ENCODE measurements at regions not wholly inside any gene's neighbourhood (a gene's known extent, or its start where the extent isn't known, plus 50 kb on each side); places are given as distances from the start of the nearest gene placed in this dataset.
A peak's percentile ranks its signal among the peaks of the same experiment; 100 is the strongest.

- 75 to 79% methylated on average over 3 of the region's 3 CpGs for WGBS, 2 donors
- H3K4me3 ChIP-seq, result no peak overlapping the region
Observed at GRCh38 chr2:220166616-220167015, 539.2 kb downstream of the SLC4A3 start.

GRCh38 chr2:220167956-220168355, 540.5 kb downstream of the SLC4A3 start:
- intact Hi-C loops (cut with DNase I), result no loop called here
- no peak overlapping the region for H3K4me3 ChIP-seq
- H3K27me3 ChIP-seq, result no peaks in the 10 kb centered on the region
- no peaks in the 10 kb centered on the region for H3K36me3 ChIP-seq
- DNase-seq, result no peak
- H3K27ac ChIP-seq, result peak overlapping the region in 1 of 4 donors; percentile 43
- 75 to 80% methylated on average over 2 to 4 of the region's 4 CpGs for WGBS, 2 donors
- H3K4me1 ChIP-seq, result peaks cover 0 to 17% (median 0%) of the 10 kb centered on the region in 3 donors
- TF ChIP-seq CTCF (IDR thresholded peaks at IDR 0.05), result no peak
- TF ChIP-seq POLR2A (IDR thresholded peaks at IDR 0.05), result no peak
- H3K9me3 ChIP-seq, result no peaks in the 10 kb centered on the region

More at GRCh38 chr2:220166616-220167015, 539.2 kb downstream of the SLC4A3 start:
- intact Hi-C loops (cut with DNase I), result no loop called here
- no peak overlapping the region for H3K27ac ChIP-seq
- no peaks in the 10 kb centered on the region for H3K36me3 ChIP-seq
- TF ChIP-seq POLR2A (IDR thresholded peaks at IDR 0.05), result no peak
- DNase-seq, result no peak
- no peaks in the 10 kb centered on the region for H3K27me3 ChIP-seq
- no peaks in the 10 kb centered on the region for H3K9me3 ChIP-seq
- H3K4me1 ChIP-seq, result peaks cover 0 to 17% (median 0%) of the 10 kb centered on the region in 3 donors

- peaks cover 0 to 19% (median 0%) of the 10 kb centered on the region in 3 donors for H3K4me1 ChIP-seq
- no peak overlapping the region for H3K4me3 ChIP-seq
- 62 to 79% methylated on average over 4 of the region's 4 CpGs for WGBS, 2 donors
- TF ChIP-seq POLR2A (IDR thresholded peaks at IDR 0.05) (no peak), CTCF (IDR thresholded peaks at IDR 0.05) (no peak)
- no peak for DNase-seq
- no peaks in the 10 kb centered on the region for H3K27me3 ChIP-seq
- H3K36me3 ChIP-seq, result no peaks in the 10 kb centered on the region
- no peaks in the 10 kb centered on the region for H3K9me3 ChIP-seq
- intact Hi-C loops (cut with DNase I), result no loop called here
- no peak overlapping the region for H3K27ac ChIP-seq
Observed at GRCh38 chr2:220168891-220169546, 541.6 kb downstream of the SLC4A3 start.

GRCh38 chr2:220174826-220175225, 547.4 kb downstream of the SLC4A3 start:
- Histone ChIP-seq H3K4me3 (no peak overlapping the region), H3K27me3 (no peaks in the 10 kb centered on the region), H3K9me3 (no peaks in the 10 kb centered on the region), H3K4me1 (peaks cover 0 to 36% (median 8%) of the 10 kb centered on the region in 3 donors), H3K36me3 (no peaks in the 10 kb centered on the region), H3K27ac (peak overlapping the region in 2 of 4 donors; percentile 60 to 75)
- DNase-seq, result no peak
- intact Hi-C loops (cut with DNase I), result no loop called here
- TF ChIP-seq POLR2A (IDR thresholded peaks at IDR 0.05) (no peak), CTCF (IDR thresholded peaks at IDR 0.05) (no peak)
- WGBS, 2 donors, result 16 to 40% methylated on average over 2 of the region's 2 CpGs

- H3K4me3 ChIP-seq, result no peak overlapping the region
- H3K36me3 ChIP-seq, result no peaks in the 10 kb centered on the region
- no peak for DNase-seq
- WGBS, 2 donors, result 39 to 52% methylated on average over 2 of the region's 2 CpGs
- peak overlapping the region; percentile 44 to 75 (median 60) for H3K27ac ChIP-seq
- intact Hi-C loops (cut with DNase I), result no loop called here
- H3K4me1 ChIP-seq, result peaks cover 0 to 45% (median 8%) of the 10 kb centered on the region in 3 donors
- TF ChIP-seq CTCF (IDR thresholded peaks at IDR 0.05) (no peak), POLR2A (IDR thresholded peaks at IDR 0.05) (no peak)
- H3K27me3 ChIP-seq, result no peaks in the 10 kb centered on the region
- H3K9me3 ChIP-seq, result no peaks in the 10 kb centered on the region
Observed at GRCh38 chr2:220175967-220176366, 548.5 kb downstream of the SLC4A3 start.
